COLO829 (cell line): ENCODE measurements at regions not wholly inside any gene's neighbourhood (a gene's known extent, or its start where the extent isn't known, plus 50 kb on each side); places are given as distances from the start of the nearest gene placed in this dataset.
"Not testable (repeated sequence)": the region's sequence is repeated elsewhere in the genome, so short reads cannot be mapped to it uniquely, and the experiment has no call there.

ENCODE experiments used
- DNase-seq: peaks from one replicate; pipeline ENCODE4 v3.0.0; 2012; ENCODE audit warnings: low spot score

DNA sequence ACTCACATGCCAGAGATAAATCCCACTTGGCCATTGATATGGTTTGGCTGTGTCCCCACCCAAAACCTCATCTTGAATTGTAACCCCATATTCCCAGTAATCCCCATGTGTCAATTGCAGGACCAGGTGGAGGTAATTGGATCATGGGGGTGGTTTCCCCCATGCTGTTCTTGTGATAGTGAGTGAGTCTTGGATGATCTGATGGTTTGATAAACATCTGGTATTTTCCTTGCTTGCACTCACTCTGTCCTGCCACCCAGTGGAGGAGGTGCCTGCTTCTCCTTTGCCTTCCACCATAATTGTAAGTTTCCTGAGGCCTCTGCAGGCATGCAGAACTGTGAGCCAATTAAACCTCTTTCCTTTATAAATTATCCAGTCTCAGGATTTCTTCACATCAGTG, 50.4 kb upstream of the B3GAT2 start:
- DNase-seq = not testable (repeated sequence)

DNA sequence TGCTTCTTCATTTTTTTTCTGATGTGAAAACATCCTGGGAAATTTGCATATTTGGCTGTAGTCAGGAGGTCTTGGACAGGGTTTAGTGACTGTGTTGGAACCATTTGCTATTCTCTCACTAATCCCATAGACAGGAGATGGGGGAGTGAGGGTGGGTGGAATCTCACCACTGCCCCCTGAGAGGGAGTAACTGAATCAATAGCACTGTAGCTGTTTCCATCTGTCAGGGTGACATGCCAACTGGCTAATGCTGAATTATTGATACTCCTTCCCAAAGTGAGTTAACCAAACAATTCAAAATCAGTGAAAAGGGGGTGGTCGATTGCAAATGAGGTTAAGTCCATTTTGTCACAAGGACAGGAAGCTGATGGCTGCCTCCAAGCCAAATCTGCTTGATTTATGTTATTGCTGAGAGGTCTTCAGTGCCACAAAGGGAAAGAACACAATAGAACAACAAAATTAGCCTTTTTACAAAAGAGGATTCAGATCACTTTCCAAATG, 55.1 kb upstream of the B3GAT2 start:
- DNase-seq = no peak

DNA sequence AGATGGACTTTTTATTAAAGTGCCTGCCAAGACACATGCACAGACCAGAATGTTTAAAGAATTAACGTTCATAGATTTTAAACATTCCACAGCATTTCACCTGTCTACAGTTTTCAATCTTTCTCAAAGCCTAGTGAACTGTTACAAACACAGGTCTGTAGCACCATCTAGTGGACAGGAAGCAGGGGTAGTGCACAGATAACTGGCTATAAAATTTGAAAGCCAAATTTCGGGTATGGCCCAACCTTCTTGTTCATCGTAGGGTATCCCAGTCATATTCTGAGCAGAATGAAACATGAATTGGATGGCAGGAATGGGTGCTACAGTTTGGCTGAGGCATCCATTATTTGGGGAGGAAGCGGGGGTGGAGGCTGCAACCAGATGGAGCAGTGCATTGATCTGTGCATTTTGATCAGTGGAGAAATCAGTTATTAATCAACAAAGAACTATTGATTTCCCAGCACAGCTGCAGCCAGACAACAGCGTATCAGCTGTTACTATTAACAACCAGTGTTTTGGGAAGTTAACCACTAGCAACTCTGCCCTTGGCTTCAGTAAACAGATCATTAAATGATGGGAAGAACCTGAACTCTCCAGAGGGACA, 56.1 kb upstream of the B3GAT2 start:
- peak; percentile 58 for DNase-seq

DNA sequence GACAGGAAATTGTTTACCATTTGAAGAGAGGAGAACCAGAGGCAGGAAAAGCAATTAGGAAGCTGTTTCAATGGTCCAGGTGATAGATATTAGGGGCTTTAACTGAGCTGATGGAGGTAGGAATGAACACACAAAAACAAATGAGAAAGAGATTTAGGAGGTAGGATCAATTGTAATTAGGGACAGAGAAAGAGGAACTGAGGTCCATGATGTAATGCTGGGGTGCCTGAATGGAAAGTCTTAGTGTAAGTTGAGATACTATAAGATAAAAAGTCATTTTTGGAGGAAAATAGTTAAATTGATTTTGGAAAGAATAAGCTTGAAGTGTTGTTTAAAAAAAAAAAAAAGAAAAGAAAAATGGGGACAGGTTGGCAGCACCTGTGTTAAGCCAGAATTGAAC, 58.5 kb upstream of the B3GAT2 start:
- no peak for DNase-seq

DNA sequence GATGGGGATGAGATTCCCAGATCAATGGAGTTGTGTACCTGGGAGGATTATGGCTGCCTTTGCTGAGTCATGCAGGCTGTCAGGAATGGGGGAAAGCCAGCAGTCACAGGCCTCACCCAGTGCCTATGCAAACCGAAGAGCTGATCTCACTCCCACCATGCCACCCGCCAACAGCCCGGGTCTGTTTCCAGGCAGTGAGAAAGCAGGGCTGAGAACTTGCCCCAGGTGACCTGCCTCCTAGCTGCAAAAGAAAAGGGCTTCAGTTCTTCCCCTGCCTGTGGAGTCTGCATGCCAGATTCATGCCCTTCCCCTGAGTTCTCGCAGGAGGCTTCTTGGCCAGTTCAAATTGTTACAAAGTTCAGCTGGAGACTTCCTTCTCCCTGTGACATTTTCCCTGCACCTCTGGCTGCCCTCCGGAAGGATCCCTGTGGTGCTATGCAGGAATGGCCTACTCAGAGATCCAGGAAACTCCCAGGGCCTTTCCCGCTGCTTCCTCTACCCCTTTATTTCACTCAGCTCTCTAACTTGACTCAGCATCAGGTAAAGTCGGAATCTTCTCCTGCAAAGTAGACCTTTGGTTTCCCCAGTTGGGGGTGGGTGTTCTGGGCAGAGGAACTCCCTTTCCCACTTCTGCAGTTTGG, 71.5 kb upstream of the B3GAT2 start:
- DNase-seq = no peak

DNA sequence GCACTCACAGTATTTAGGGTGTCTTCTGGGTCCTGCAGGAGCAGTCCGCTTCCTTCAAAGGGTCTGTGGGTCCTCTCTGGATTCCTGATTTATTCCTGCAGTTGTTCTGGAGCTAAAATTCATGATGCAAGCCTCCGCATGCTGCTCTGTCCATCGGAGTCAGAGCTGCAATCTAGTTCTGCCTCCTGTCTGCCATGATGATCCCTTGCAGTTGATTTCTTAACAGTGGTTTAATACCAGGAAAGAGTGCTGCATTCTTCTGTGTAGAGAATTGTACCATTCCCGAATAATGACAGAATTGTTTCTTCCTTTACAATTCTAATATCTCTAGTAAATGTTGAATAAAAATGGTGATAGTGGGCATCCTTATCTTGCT, 72.0 kb upstream of the B3GAT2 start:
- no peak for DNase-seq

DNA sequence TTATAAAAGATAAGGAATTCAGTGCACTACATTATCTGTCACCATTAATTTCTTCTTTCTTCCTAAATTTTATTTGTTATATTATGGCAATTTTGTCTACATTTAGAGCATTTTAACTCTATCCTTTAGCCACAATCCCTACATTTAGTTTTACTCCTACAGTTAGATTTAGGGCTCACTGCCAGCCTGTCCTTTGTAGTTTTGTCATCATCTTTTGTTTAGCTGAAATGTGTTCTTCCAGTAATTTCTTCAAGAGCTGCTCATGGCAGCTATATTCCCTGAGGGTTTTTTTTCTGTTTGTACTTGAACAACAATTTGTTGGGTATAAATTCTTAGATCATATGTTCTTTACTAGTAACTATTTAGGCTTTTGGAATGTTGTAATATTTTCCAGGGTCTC, 72.7 kb upstream of the B3GAT2 start:
- DNase-seq = no peak

DNA sequence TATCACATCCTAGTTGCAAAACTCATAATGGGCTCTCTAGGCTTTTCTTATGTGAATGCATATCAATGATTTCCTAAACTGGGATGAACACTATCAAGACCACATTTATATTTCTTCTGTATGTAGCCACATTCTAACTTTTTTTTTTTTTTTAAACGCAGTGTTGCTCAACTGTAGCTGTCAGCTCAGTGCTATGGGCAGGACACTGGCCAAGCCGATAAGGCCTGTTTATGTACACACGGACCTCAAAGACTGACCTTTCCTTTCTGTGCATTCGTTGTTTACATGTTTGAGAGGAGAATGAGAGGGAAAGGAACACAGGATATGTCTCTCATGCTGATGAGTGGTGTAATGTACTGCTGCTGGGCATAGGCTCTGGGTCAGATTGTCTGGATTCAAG, 75.1 kb upstream of the B3GAT2 start:
- no peak for DNase-seq

DNA sequence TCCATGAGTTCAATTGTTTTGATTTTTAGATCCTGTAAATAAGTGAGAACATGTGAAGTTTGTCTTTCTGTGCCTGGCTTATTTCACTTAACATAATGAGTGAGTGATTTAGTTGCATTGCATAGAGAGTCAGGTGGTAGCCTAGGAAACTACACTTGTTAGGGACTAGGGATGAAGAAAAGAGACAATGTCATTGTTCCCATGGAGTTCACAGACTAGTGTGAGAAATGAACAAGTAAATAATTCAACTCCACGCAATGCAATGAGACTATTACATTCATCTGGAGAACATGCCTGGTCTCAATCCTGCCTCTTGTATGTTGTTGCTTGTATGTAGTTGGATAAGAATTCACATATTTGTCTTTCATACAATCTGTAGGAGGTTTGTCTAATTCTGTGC, 76.3 kb upstream of the B3GAT2 start:
- DNase-seq = no peak

DNA sequence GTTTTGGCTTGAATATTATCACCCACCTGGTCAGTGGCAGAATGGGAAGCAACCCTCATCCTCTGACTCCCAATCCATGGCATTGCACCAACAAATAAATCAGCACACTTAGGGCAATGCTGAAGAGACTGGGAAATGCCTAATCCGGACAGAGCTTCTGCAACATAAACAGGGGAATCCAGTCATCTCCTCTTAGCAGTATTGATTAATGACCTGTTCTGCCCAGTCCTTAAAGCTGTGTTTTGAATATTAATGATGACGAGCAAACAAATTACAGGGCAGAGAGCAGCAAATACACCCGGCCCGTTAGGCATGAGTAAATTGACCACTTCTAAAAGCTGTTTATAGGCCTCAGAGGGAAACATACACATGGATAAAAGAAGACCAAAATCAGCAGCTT, 77.0 kb upstream of the B3GAT2 start:
- no peak for DNase-seq

DNA sequence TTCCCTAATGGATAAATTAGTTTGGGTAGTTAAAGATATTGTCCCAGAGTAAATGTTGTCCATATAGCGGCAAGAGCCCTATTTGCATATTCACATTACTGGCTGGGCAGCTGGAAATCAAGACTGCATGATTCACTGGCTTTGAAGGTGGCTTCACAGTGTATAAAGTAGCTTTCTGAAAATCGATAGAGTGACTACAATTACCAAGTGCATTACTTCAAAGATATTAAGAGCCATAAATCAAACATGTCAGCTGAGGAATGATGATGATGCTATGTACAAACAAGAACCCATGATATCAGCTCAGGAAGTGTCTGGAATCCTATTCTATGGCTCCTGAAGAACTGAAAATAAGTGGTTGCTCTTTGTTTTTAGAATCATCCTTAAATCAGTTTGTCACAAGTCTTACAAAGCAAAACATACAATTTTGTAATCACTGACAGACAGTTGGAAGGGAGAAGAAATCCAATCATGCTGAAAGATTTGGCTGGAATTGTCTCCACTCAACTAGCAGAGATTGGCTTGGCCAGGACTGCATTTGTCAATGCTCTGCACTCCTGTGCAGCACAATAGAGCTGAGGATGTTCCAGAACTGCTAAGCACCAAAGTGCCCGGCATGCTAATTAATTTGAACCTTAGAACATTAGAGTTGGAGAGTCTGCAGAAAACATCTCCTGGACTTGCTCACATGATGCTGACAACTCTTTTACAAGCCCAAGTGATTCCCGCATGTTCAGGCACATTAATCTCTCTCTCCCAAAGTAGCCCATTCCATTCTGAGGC, 77.9 kb upstream of the B3GAT2 start:
- DNase-seq = no peak

DNA sequence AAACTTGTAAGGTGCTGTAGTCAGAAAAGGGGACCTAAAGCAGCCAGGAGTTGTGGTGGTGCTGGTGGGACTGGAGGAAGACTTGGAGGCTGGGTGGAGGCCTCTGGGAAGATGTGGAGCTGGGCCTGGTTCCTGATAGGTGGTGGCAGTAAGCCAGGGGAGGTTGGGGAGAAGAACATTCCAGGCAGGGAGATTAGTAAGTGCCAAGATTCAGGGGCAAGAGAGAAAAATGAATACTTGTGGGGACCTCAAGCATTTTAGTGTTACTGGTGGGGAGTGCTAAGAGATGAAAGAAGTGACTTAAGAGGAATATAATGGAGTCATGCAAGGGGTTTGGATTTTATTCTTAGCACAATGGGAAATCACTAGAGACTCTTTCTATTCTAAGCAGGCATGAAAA, 79.0 kb upstream of the B3GAT2 start:
- DNase-seq = no peak

DNA sequence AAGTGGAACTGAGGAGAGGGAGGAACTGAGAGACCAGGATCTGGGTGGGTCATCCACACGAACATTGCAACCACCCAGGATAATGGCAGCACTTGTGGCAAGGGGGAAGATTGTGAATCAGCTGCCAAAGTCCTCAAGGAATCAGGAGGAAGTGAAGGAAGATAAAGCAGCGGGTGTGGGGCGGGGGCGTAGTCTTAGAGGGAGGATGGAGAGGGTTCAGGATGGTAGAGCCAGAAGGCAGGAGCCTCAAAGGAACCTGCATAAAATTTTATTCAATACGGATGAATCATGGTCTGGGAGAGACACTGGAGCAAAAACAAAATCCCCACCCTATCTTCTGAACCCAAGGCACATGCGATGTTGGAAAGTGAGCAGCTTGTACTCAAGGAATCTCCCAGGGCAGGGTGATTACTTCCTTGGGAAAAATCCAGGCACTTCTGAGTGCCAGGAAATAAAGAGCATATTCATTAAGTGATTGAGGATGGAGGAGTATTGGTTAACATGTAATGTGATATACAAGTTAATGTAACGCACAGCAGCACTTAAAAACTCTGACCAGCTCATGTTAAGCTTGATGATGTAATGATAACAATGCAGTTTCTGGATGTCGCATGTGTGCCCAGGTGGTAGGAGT, 82.0 kb upstream of the B3GAT2 start:
- no peak for DNase-seq

DNA sequence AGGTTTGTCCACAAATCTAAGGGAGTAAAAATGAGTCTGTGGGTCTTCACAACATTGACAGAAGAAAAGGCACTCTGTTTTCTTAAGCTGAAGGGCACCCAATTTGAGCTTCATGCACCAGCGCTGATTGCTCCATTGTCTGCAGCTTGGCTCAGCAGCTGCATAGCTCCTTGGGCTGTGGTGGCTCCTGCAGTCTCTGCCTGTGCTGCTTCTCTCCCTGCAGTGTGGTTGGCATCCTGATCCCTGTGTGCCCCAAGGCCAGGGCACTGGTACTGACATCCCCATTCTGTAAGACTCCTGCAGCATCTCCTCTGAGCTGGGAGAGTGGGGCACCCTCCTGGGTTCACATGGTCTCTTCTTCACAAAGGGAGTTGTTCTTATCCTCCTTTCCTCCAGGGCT, 83.2 kb upstream of the B3GAT2 start:
- DNase-seq = no peak

DNA sequence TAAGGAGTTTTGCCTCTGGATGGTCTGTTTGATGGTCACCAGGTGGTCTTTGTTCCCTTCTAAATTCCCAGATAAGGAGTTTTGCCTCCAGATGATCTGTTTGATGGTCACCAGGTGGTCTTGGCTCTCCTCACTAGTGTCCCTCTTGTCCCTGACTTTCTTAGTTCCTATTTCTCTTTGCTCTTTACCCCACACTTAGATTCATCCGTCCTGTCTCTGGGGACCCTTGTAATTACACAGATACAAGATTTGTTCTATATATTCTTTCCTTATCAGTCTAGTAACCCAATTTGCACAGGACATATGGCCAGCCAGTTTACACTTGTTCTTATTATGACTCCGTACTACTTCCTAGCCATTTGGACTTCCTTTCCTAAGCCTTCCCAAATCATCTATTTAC, 84.0 kb upstream of the B3GAT2 start:
- DNase-seq = no peak

DNA sequence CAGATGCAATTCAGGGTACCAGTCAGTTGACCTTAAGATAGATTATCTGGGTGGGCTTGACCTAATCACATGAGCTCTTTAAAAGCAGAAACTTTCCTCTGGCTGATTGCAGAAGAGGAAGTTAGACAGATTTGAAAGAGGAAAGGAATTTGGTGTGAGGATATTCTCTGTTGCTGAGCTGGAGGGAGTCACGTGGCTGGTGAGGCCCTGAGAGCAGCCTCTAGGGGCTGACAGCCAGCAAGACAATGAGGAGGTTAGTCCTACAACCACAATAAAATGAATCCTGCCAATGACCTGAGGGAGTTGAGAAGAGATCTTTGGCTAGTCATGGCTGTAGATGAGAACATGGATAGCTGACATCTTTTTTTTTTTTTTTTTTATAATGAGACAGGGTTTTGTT, 87.0 kb upstream of the B3GAT2 start:
- peak; percentile 11 for DNase-seq

DNA sequence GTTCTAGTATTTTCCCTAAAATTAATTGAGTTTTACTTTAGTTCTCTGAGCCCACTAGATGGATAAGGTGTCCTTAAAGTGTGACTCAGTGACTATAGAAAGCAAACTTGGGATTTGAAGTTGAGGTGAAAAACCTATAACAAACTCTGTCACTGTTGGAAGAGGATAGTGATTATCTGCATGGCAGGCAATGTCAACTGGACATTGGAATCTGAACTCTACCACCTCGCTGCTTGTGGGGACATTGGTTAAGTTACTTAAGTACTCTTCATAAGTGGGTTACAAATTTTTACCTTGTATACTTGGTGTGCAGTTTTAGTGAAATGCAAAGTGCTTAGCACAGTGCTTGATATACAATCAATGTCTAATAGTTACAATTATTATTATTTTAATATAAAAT, 87.9 kb upstream of the B3GAT2 start:
- DNase-seq = no peak

DNA sequence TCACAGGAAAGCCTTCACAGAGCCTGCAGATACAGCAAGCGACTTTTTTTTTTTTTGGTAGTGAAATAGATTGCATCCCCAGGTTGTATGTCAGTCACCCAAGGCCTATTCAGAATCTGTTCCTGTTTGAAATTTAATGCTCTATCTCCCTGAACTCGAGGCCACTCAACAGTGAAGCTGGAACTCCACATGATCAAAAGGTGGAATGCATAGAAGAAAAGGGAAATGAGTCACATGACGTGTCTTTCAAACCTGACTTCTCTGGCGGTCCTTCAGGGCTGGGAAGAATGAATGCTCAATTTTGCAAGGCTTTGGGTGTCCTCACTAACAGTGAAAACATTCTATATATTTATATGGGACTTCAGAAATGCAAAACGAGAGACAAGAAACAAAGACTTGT, 88.4 kb upstream of the B3GAT2 start:
- DNase-seq = no peak

DNA sequence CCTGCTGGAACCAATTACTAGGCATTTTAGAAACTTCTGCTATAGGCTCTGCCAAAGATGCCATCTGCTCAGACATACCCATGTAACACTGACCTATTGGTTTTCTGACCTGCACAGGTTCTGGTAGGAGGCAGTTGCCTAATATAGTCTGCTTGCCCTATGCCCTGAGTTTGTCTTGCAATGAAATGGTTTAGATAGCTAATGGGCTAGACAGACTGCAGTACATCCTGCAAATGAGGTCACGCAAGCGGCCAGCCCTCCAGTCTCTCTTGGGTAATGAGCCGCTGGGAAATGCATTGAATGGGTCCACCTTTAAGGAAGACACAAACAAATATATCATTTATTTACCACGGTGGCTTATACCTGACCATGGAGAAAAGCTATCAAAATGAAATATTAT, 90.6 kb upstream of the B3GAT2 start:
- no peak for DNase-seq

DNA sequence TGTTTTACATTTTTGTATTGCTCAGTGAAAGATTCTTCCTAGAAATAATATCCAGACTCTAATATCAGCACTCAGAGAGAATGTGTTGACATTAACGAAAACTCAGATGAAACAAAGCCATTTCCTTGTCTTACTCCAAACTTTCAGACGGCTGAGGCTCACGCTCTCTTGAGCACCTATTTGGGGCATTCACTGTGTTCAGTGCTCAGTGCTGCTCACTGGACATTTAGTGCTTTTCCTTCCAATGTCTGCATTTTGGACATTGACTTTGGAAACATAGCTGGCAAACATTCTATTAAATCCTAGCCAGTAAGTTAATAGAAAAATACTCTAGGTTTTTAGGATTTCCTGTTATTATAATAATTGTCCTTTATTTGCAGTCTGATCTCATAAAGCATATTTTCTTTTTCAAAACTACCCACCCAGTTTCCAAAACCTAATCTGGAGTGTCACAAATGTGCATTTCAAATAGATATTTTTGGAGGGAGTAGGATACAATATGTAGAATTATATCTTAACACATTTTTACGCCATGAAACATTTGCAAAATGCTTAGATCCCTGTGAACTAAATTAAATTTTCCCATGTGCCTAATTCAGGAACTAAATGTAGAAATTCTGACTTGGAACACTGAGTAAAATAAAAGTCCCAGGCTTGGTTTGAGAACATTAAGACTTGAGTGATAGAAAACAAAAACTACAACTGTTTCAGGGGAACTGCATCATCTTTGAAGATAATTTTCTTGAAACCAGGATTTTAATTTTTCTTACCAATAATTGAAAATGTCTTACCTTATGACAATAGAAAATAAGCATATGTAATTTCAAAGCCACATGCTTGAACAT, 91.7 kb upstream of the B3GAT2 start:
- no peak for DNase-seq

DNA sequence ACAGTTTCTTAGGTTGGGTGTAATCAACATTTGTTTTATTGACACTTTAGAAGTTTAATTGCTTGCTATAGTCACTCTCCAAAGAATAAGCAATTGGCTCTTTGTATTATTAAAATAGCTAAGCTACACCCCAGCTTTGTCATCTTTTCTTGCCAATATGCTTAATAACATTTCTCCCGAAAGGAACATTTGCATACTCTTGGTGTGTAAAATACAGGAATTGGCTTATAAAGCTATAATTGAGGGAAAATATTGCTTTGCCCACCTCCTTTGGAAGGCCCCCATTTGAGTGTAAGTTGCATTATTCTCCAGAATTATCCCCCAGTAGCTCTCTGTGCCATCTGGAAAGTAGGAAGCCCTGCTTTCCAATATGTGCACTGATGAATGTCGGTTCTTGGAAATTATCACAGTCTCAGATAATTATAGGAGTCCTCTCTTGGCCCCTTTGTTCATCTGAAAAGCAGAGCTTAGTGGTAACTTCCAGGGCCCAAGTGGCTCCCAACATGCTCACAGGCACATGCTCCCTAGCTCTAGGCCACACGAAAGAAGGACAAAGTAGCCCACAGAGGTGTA, 92.4 kb upstream of the B3GAT2 start:
- no peak for DNase-seq

DNA sequence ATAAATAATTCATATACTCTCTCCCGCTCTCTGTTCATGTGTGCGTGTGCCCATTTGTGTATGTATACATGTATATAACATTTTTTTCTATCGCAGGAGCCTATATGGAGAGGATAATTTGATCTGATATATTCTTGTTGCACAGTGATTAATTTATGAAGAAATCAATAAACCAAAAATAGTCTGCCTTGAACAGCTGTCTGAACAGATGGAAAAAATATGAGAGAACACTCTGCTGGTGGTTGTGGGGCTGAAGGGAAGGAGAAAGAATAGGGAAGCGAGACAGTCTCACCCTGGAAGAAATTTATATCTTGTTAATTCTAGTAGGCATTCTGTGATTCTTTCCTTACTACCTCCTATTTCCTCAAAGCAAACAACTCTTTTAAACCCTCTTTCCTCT, 96.6 kb upstream of the B3GAT2 start:
- no peak for DNase-seq
